Limb (tissue), 2 donors: ENCODE measurements at regions not wholly inside any gene's neighbourhood (a gene's known extent, or its start where the extent isn't known, plus 50 kb on each side); places are given as distances from the start of the nearest gene placed in this dataset.

Experiments
- DNase-seq, 2 donors: peaks; one replicate each; pipeline ENCODE4 v3.0.0-alpha.2; 2016; ENCODE audit errors: extremely low spot score in 2 of 2

DNA sequence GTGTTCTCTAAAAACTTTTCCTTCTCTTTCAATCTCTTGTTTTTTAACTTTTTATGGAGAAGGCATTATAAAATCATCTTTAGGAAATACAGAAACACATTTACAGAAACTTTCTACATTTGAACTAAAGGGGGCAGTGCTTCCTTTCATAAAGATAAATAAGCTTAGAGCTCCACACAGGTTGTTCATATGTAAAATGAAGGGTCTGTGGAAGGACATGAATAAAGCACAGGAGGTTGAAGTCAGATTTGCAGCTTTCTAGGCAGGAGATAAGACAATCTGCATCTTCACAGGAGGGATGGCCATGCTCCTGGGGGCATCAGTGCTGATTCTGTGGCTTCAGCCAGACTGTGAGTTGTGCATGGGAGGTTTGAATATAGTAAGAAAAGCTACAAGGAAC lies 426.0 kb downstream of the DAD1 start:
- DNase-seq, result no peak

DNA sequence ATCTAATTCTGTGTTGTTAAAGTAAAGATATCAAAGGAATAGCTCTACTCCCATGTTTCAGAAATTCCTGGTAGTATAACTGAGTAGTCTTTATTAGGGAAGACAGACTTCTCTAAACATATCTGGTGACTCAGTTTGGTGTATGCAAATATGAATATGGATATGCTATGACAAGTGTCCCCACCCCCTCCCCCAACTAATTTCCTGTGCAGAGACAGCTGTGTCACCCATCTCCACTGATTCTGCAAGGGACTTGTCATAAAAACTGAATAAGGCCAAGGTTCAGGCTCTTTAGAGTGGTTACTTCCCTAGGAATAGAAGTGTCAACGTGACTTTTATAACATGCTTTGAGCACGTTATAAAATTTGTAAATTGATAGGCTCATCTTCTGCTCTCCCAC lies 429.1 kb downstream of the DAD1 start:
- no peak for DNase-seq

DNA sequence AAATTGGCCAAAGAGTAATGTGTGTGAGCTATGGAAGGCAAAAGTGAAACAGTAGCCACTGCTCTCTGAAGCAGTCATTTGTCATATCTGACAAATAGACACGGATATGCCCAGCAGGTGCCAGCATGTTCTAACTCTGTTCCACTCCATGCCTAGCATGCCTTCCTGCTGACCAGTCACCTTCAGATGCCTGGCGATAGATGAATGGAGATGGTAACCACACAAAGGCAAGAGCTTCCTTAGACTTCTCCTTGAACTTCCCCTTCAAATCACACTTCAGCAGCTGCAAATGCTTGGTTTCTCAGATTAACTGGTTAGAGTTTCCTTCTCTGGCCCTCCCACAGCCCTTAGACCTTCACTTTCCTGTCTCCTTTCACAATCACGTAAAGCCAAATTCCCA lies 429.9 kb downstream of the DAD1 start:
- DNase-seq, result no peak

DNA sequence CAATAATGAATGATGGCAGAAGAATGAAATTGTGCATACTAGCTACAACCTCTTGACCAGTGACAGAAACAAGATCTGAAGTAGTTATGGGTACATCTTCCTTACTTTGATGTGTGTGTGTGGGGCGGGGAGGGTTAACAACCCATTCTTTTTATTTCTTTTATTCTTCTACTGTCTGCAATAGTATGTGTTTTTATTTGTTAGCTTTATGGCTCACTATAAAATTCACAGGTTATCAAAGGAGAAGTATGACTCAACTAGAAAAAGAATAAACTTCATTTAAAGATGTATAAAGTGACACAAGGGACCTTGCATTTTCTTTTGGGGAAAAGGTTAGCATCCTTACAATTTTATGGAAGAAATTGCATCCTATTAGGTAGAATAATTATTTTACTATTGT lies 430.5 kb downstream of the DAD1 start:
- no peak for DNase-seq

DNA sequence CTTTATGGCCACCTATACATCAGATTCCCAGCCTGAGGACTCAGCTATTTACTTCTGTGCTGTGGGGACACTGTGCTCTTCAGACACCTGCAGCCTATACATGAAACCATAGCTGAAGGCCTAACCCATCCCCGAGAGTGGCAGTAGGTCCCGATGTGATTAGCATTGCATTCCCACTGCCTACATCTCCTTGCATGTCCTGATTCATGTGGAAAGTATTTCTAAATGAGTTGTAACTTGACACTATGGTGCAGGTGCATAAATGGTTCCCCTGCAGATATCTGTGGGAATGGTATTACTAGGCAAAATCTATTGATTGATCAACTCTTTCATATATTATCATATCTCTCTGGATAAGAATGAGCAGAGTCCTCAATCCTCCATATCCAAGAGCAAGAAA lies 433.5 kb downstream of the DAD1 start:
- DNase-seq, result no peak

DNA sequence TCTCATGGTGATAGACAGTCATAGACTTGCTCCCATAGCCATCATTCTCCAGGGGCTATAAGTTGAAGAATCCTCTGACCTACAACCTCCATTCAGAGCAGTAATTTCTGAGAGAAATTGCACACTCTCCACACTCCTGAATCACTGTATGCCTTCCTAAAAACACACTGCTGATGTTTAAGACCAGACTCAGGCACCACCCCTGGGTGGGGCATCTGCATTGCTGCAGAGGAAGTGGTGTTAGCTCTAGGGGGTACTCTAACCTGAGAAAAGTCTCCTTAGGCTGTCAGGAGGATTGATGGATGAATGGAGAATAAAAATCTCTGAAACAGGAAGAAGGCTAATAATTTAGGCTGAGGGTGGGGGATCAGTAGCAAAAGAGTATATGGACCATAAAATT lies 436.1 kb downstream of the DAD1 start:
- no peak for DNase-seq

DNA sequence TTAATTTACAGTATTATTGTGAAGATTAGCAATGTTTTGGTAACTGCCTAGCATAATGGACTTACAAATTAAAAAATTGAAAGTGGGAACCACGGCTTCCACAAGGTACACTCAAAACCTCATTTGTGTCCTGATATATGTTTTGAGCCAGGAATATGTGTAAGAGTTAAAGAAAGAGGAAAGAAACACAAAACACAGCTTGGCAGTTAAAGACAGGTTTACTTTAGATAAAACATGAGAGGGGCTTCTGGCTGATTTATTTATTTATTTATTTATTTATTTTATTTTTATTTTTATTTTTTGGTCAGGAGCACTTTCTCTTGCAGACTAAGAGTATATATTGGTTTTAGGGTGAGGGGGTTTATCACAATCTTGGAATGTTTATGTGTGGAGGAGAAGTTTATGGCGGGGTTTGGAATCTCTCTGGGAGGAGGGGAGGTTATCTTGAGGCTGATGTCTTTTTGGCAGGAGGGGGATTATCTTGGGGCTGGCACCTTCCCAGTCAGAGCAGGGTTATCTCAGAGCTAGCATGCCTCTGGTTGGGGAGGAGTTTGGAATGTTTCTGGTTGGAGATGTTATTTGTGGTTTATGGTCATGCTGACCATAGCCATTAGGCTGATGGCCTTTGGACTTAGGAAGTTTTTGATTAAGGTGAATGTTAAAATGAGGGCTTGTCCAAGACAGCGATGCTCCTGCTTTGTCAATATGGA lies 436.7 kb downstream of the DAD1 start:
- DNase-seq, result no peak

DNA sequence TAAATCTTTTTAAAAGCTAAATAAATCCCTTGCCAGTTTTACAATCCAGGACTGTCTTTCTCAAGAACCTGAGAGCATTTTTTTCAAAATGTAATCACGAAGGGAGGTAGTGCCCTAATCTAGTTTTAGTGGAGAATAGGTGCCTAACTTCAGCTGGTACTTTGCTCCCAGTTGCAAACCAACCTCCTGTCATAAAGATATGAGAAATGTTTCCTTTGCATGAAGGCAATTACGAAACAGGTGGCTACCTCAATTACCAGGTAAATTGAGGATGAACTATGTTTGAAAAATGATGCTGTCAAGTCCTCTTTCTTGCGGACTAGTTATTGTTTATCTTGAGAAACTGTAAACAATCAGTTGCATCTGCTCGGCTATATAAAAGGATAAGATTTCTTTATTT lies 437.9 kb downstream of the DAD1 start:
- DNase-seq, result no peak

DNA sequence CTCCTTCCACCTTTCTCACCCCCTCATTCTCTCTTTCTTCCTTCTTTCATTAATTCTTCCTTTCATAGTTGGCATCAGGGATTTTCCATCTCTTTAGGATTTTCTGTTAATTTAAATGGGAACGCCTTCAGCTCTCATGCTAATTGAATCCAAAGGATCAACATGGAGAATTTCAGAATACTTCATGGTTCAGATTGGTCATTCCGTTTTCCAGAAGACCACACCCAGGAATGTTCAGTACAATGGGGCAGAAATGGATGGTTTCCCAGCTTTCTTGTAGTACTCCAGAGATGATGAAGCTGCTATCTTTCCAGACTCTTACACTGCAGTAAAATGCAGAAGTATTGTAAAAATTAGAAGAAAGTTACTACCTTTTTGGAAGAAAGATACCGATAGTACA lies 440.0 kb downstream of the DAD1 start:
- DNase-seq, result no peak

DNA sequence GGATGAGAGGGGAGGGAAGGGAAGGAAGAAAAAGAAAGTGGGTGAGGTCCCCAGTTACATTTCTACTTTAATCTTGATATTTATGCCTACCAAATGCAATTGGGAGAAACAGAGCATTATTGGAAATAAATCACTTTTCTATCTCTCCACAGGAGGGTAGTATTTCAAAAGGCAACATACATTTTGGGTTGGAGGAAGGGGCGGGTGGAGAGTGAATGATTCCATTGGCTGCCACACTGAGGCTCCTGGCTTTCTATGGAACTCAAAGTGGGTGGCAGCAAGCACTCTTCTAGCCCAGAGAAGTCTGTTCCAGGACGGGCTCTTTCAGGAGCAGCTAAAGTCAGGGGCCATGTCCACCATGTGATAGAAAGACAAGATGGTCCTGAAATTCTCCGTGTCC lies 441.3 kb downstream of the DAD1 start:
- DNase-seq, result no peak

DNA sequence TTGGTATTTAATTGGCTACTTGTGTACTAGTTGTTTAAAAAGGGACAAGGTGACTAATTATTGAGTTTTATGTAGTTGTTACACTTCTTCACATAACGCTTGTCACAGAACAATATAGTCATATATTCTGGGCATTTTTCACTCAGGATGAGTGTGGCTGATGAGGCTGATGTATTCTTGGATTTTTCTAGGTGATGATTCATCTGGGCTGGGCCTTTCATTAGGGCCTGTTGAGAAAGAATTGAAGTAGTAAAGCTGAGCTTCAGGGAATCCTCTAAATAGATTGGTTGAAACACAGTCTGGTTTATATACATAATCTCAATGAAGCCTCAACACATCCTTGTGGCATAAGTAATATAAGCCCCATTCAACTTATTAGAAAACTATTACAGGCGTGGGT lies 445.7 kb downstream of the DAD1 start:
- DNase-seq, result no peak

DNA sequence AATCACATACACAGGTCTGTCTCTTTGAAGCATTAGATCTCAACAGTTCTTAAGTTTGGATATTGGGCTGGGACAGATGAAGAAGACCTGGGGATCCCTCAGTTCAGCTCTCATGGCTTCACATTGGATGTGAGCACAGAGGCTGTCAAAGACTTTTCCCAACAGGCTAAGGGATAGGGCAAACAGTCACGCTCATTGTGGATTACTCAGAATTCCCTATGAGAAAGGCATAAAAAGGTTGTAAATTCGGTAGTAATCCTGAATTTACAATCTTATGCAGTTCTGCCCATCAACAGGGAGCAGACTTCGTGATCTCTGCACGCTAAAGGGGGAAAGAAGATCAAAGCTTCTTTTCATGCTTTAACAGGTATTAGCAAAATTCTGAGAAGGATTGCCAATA lies 448.4 kb downstream of the DAD1 start:
- no peak for DNase-seq

DNA sequence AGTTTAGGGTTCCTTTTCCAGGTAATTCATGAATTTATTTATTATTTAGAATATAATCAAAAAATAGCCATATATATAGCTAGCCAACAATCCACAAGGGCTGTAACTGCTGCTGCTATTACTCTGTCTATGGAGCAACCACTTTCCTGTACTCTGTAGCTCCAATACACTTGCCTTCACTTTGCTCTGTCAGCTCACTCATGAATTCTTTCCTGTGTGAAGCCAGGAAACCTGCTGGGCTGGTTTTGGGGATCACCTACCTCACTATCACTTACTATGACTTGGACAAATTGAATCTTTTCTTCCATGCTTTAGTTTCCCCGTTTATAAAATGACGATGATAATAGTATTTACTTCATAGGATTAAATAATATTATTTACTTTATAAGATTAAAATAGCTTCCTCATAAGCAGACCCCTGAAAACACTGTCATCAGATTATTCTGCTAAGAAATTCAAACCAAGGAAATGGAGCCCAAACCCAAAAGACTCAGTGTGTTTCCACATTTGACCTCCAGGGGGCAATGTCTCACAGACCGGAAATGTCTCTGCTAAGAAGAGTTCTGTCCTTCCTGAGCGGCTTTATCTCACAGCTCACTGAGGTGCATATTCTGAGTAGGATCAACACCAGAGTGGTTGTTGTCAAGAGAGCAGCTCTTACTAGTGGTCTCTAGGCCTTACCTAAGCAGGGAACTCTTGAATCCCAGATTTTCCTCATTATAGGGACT lies 457.1 kb downstream of the DAD1 start:
- no peak for DNase-seq

DNA sequence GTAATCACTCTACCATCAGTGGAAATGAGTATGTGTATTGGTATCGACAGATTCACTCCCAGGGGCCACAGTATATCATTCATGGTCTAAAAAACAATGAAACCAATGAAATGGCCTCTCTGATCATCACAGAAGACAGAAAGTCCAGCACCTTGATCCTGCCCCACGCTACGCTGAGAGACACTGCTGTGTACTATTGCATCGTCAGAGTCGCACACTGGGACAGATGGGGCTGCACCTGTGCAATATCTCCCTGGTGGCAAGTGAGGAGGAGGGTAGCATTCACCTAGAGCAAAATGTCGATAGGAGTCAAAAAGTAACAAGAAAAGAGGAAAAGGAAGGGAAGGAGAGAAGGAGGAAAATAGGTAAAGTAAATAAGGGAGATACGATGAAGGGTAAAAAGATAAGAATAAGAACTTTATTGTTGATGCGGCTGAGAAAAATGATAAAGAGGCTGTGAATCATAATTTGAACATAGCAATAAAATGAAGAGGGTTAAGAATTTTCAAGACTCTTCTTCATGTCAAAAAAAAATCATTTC lies 450.5 kb upstream of the OR4E1 start:
- no peak for DNase-seq

DNA sequence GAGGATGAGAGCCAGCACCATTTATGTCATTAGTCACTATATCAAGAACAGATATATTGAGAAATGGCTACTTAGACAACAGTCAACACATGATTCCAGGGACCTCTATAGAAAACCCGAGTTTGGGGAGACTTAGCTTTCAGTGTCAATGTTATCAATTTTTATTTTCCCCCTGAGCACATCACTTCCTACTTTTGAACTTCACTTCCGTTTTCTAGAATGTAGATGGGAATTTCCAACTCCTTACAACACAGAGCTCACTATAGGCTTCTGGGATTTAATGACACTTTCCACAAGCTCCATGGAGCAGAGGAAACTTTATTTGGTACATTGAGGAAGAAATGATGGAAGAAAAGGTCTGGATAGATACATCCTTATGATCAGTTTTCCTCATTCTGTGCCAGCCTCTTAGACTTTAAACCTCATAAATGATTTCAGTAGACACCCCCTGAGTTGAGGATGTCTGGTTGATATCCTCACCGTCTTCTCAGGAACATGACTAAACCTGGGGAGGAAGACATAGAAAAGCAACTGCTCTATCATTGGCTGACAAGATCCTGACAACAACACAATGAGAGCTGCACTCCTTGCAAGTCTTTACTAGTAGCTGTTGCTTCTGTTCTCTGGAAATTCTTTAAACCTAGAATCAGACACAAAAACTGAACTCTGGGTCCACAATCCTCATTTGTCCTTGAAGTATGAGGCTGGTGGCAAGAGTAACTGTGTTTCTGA lies 449.4 kb upstream of the OR4E1 start:
- DNase-seq, result no peak

DNA sequence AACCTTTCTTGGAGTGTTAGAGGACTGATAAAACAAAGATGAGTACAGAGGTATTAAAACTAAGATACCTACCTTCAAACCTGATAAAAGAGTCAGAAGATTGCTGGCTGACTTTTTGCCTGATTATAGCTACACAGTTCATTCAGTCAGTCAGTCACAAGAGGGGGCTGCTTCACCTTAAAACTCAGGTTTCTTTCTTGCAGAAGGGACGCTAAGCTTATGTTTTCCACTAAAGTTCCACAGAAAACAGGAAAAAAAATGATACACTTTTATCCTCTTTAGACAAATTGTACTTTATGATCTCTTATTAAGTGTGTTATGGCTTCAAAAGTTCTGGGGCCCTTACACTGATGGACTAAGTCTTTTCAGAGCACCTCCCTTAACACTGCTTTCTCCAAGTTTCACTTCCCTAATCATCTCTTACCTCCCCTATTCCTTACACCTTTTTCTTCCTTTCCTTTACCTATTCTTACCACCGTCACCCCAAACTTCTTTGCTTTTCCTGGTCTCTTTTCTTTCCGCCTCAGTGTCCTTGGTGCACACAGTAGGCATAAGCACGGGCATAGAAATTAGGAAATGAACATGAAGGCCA lies 448.7 kb upstream of the OR4E1 start:
- no peak for DNase-seq

DNA sequence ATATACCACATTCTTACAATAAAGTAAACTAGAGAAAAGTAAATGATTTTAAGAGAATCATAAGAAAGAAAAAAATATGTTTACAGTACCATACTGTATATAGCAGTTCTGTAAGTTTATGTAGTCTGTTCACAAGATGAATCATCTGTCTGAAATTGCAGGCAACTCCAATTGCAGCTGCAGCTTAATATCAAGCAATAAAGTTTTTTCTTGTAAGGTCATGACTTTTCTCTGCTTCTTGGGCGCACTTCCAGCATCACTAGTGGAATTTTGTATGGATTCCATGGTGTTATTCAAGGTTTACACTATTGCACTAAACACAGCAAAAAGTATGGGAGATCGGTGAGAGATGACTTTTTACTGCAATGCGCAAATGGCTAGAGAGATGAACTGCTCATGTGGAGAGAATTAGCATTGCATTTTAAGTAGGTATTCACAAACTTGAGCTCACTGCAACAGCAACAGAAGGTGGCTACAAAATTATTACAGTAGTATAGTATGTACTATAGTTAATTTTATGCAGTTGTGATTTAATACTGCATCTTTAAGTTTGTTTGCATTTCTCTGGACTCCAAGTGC lies 445.4 kb upstream of the OR4E1 start:
- DNase-seq, result peak in 1 of 2 donors; percentile 29

DNA sequence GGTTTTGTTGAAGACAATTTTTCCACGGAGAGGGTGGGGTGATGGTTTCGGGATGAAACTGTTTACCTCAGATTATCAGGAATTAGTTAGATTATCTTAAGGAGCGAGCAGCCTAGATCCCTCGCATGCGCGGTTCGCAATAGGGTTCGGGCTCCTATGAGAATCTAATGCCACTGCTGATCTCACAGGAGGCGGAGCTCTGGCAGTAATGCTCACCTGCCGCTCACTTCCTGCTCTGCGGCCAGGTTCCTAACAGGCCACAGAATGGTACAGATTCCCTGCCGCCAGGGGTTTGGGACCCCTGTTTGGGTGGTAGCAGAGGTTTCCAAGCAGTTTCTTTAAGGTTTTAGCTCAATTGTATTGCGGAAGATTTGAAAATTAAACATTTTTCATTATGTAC lies 439.8 kb upstream of the OR4E1 start:
- no peak for DNase-seq

DNA sequence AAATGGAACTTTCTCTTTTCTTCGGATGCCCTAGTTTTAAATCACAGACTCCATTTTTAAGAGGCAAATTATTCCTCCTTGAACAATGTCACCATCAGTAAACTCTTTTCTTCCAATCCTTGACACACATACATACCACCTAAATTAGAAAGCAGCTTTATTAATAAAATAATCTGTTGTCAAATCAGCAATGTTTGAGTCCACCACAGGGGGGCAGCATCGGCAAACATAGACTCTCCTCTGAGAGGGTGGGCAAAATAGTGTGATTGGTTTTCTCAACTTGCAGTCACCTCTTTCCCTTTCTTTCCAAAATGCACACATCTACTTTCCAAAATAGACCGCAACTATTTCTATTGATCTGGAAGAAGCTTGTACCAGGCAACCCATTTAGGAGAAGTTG lies 438.4 kb upstream of the OR4E1 start:
- no peak for DNase-seq

DNA sequence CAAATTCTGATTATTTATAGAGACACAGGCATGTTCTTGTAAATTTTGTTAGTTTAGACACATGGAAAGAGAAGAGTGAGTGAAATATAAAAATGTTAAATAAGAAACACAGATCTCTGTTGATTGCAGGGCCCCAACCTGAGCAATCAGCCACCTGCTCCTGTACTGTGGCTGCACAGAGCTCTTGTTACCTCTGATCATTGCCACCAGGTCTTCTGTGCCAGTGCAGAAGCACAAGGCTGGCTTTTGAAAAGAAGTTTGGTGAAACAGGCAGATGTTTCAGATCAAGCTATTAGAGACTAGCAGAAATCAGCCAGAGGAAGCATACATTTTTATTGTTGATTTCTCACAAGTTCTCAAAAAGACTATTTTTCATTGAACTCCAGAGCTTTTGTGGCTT lies 434.1 kb upstream of the OR4E1 start:
- DNase-seq, result no peak
